ENCODE measurements at regions not wholly inside any gene's neighbourhood (a gene's known extent, or its start where the extent isn't known, plus 50 kb on each side); places are given as distances from the start of the nearest gene placed in this dataset.

- Histone ChIP-seq H3K27ac (replicated peaks) (no peak overlapping the region), H3K4me3 (replicated peaks; ENCODE audit: insufficient read depth, low read length) (no peak overlapping the region), H3K27me3 (ENCODE audit: insufficient read depth, poor library complexity, severe bottlenecking) (no peaks in the 10 kb centered on the region)
- no peak for DNase-seq (ENCODE audit: low read depth in 1 of 2, low spot score in 1 of 2)
- no peak for TF ChIP-seq REST (IDR thresholded peaks at IDR 0.05; ENCODE audit: insufficient replicate concordance, low read depth)
- no peak for TF ChIP-seq CTCF (IDR thresholded peaks at IDR 0.05; ENCODE audit: insufficient read depth, low read length)
- no peak for TF ChIP-seq POLR2AphosphoS5 (IDR thresholded peaks at IDR 0.05; ENCODE audit: low read depth)
- TF ChIP-seq SPI1 (IDR thresholded peaks at IDR 0.05; ENCODE audit: borderline replicate concordance, low read depth), result no peak
- TF ChIP-seq GABPA (IDR thresholded peaks at IDR 0.05; ENCODE audit: low read depth), result no peak
These were observed 1026.6 kb upstream of the MAP3K7 start for GRCh38 chr6:91613481-91613880.

- no peak for TF ChIP-seq GABPA (IDR thresholded peaks at IDR 0.05; ENCODE audit: low read depth)
- no peak for TF ChIP-seq SPI1 (IDR thresholded peaks at IDR 0.05; ENCODE audit: borderline replicate concordance, low read depth)
- TF ChIP-seq REST (IDR thresholded peaks at IDR 0.05; ENCODE audit: insufficient replicate concordance, low read depth), result no peak
- TF ChIP-seq POLR2AphosphoS5 (IDR thresholded peaks at IDR 0.05; ENCODE audit: low read depth), result no peak
- TF ChIP-seq CTCF (IDR thresholded peaks at IDR 0.05; ENCODE audit: insufficient read depth, low read length), result no peak
- H3K27me3 ChIP-seq (ENCODE audit: insufficient read depth, poor library complexity, severe bottlenecking), result no peaks in the 10 kb centered on the region
- no peak overlapping the region for H3K4me3 ChIP-seq (replicated peaks; ENCODE audit: insufficient read depth, low read length)
- no peak overlapping the region for H3K27ac ChIP-seq (replicated peaks)
- no peak for DNase-seq (ENCODE audit: low read depth in 1 of 2, low spot score in 1 of 2)
These were observed 1024.3 kb upstream of the MAP3K7 start for GRCh38 chr6:91611190-91611589.

GRCh38 chr6:91608428-91608827 lies 1021.6 kb upstream of the MAP3K7 start:
- TF ChIP-seq REST (IDR thresholded peaks at IDR 0.05; ENCODE audit: insufficient replicate concordance, low read depth), result no peak
- TF ChIP-seq CTCF (IDR thresholded peaks at IDR 0.05; ENCODE audit: insufficient read depth, low read length), result no peak
- TF ChIP-seq SPI1 (IDR thresholded peaks at IDR 0.05; ENCODE audit: borderline replicate concordance, low read depth), result no peak
- H3K27me3 ChIP-seq (ENCODE audit: insufficient read depth, poor library complexity, severe bottlenecking), result no peaks in the 10 kb centered on the region
- DNase-seq (ENCODE audit: low read depth in 1 of 2, low spot score in 1 of 2), result no peak
- H3K4me3 ChIP-seq (replicated peaks; ENCODE audit: insufficient read depth, low read length), result no peak overlapping the region
- H3K27ac ChIP-seq (replicated peaks), result no peak overlapping the region
